ENCODE measurements at regions not wholly inside any gene's neighbourhood (a gene's known extent, or its start where the extent isn't known, plus 50 kb on each side); places are given as distances from the start of the nearest gene placed in this dataset.

DNA sequence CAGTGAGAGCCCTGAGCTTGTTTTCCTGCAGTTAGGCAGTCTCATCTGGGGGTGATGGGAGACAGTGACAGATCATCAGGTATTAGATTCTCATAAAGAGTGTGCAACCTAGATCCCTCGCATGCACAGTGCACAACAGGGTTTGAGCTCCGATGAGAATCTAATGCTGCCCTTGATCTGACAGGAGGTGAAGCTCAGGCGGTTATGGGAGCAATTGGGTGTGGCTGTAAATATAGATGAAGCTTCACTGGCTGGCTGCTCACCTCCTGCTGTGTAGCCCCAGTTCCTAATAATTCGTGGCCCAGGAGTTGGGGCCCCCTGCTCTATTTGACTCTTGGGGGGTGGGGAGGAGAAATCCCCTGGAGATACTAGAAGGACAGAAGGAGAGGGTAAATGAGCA is 309.4 kb upstream of the STT3B start:
- TF ChIP-seq EZH2 (IDR thresholded peaks at IDR 0.05; ENCODE audit: insufficient read depth, poor library complexity, severe bottlenecking): no peak
- TF ChIP-seq EZH2phosphoT487 (IDR thresholded peaks at IDR 0.05; ENCODE audit: insufficient read depth, low read depth): no peak

Measured in GM23248 (cell line).